ENCODE measurements at regions not wholly inside any gene's neighbourhood (a gene's known extent, or its start where the extent isn't known, plus 50 kb on each side); places are given as distances from the start of the nearest gene placed in this dataset.
"Not testable (repeated sequence)": the region's sequence is repeated elsewhere in the genome, so short reads cannot be mapped to it uniquely, and the experiment has no call there.

GRCh38 chr11:115636753-115637527 lies 132.7 kb upstream of the CADM1 start:
- peak overlapping the region; percentile 12 for H3K27ac Mint-ChIP-seq
- H3K9me3 Mint-ChIP-seq, result peaks cover 3% of the 10 kb centered on the region
- no peak for DNase-seq (ENCODE audit: extremely low spot score, unreplicated experiment)
- no peak overlapping the region for H3K4me3 Mint-ChIP-seq
- H3K36me3 Mint-ChIP-seq, result no peaks in the 10 kb centered on the region
- peaks cover 8% of the 10 kb centered on the region for H3K27me3 Mint-ChIP-seq
- peaks cover 13% of the 10 kb centered on the region for H3K4me1 Mint-ChIP-seq (ENCODE audit: unreplicated experiment)
- no peak for TF ChIP-seq CTCF (conservative IDR thresholded peaks at IDR 0.05)

GRCh38 chr11:115633977-115634376 lies 129.8 kb upstream of the CADM1 start:
- H3K27me3 Mint-ChIP-seq, result not testable (repeated sequence)

GRCh38 chr11:115632061-115632460 lies 127.8 kb upstream of the CADM1 start:
- peaks cover 4% of the 10 kb centered on the region for H3K9me3 Mint-ChIP-seq
- peaks cover 24% of the 10 kb centered on the region for H3K4me1 Mint-ChIP-seq (ENCODE audit: unreplicated experiment)
- no peak for DNase-seq (ENCODE audit: extremely low spot score, unreplicated experiment)
- H3K36me3 Mint-ChIP-seq, result no peaks in the 10 kb centered on the region
- no peak overlapping the region for H3K4me3 Mint-ChIP-seq
- H3K27me3 Mint-ChIP-seq, result peaks cover 2% of the 10 kb centered on the region
- no peak overlapping the region for H3K27ac Mint-ChIP-seq
- TF ChIP-seq CTCF (conservative IDR thresholded peaks at IDR 0.05), result no peak

More at GRCh38 chr11:115633977-115634376, 129.8 kb upstream of the CADM1 start:
- H3K36me3 Mint-ChIP-seq; DNase-seq (ENCODE audit: extremely low spot score, unreplicated experiment); H3K9me3 Mint-ChIP-seq; H3K27ac Mint-ChIP-seq; H3K4me3 Mint-ChIP-seq: not testable (repeated sequence)
- peaks cover 31% of the 10 kb centered on the region for H3K4me1 Mint-ChIP-seq (ENCODE audit: unreplicated experiment)

GRCh38 chr11:115631609-115632008 lies 127.4 kb upstream of the CADM1 start:
- no peak overlapping the region for H3K27ac Mint-ChIP-seq
- H3K4me3 Mint-ChIP-seq, result no peak overlapping the region
- DNase-seq (ENCODE audit: extremely low spot score, unreplicated experiment), result no peak
- H3K4me1 Mint-ChIP-seq (ENCODE audit: unreplicated experiment), result peaks cover 19% of the 10 kb centered on the region
- peaks cover 2% of the 10 kb centered on the region for H3K27me3 Mint-ChIP-seq
- no peaks in the 10 kb centered on the region for H3K36me3 Mint-ChIP-seq
- no peak for TF ChIP-seq CTCF (conservative IDR thresholded peaks at IDR 0.05)
- peaks cover 4% of the 10 kb centered on the region for H3K9me3 Mint-ChIP-seq

- no peak for DNase-seq (ENCODE audit: extremely low spot score, unreplicated experiment)
- no peak for TF ChIP-seq CTCF (conservative IDR thresholded peaks at IDR 0.05)
- H3K36me3 Mint-ChIP-seq, result no peaks in the 10 kb centered on the region
- H3K4me3 Mint-ChIP-seq, result peak overlapping the region; percentile 76
- H3K4me1 Mint-ChIP-seq (ENCODE audit: unreplicated experiment), result peaks cover 30% of the 10 kb centered on the region
- peaks cover 4% of the 10 kb centered on the region for H3K9me3 Mint-ChIP-seq
- peak overlapping the region; percentile 92 for H3K27ac Mint-ChIP-seq
- H3K27me3 Mint-ChIP-seq, result peaks cover 2% of the 10 kb centered on the region
Measured at GRCh38 chr11:115630214-115630613, 126.0 kb upstream of the CADM1 start.

GRCh38 chr11:115629456-115630015 lies 125.3 kb upstream of the CADM1 start:
- H3K36me3 Mint-ChIP-seq, result no peaks in the 10 kb centered on the region
- DNase-seq (ENCODE audit: extremely low spot score, unreplicated experiment), result no peak
- TF ChIP-seq CTCF (conservative IDR thresholded peaks at IDR 0.05), result no peak
- peaks cover 30% of the 10 kb centered on the region for H3K4me1 Mint-ChIP-seq (ENCODE audit: unreplicated experiment)
- peaks cover 4% of the 10 kb centered on the region for H3K9me3 Mint-ChIP-seq
- peak overlapping the region; percentile 76 for H3K4me3 Mint-ChIP-seq
- peaks cover 2% of the 10 kb centered on the region for H3K27me3 Mint-ChIP-seq
- H3K27ac Mint-ChIP-seq, result peak overlapping the region; percentile 92

All from type B pancreatic cell (in vitro differentiated cells).